ENCODE measurements at regions not wholly inside any gene's neighbourhood (a gene's known extent, or its start where the extent isn't known, plus 50 kb on each side); places are given as distances from the start of the nearest gene placed in this dataset.

DNA sequence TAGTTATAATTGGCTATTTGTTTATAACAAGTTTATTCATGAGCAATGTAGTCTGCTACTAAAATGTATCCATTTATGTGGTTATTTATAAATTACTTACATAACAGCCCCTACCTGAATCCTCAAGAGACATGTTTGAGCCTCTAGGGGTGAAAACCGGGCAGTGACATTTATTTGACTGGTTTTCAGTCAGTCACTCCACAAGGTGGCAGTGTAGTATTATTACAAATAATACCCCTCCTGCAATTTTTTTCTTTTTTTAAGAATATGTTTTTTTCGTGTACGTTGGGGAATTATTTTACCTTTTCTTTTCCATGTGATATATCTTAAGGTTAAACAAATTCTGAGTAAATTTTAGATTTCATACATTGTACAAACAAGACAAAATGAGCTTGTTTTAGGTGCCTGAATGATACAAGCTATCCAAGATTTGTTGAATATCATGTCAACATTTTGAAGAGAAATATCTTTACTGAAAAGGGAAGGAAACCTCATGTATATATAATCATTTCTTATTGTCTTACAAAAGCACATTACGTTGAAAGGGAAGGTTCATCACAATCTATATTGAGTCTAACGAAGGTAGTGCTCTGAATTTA lies 598.7 kb upstream of the TECRL start:
- H3K27ac ChIP-seq, result no peak overlapping the region
- TF ChIP-seq, protein P1, sequence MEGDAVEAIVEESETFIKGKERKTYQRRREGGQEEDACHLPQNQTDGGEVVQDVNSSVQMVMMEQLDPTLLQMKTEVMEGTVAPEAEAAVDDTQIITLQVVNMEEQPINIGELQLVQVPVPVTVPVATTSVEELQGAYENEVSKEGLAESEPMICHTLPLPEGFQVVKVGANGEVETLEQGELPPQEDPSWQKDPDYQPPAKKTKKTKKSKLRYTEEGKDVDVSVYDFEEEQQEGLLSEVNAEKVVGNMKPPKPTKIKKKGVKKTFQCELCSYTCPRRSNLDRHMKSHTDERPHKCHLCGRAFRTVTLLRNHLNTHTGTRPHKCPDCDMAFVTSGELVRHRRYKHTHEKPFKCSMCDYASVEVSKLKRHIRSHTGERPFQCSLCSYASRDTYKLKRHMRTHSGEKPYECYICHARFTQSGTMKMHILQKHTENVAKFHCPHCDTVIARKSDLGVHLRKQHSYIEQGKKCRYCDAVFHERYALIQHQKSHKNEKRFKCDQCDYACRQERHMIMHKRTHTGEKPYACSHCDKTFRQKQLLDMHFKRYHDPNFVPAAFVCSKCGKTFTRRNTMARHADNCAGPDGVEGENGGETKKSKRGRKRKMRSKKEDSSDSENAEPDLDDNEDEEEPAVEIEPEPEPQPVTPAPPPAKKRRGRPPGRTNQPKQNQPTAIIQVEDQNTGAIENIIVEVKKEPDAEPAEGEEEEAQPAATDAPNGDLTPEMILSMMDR (IDR thresholded peaks at IDR 0.05), result peak; percentile 76
- TF ChIP-seq ZFX (IDR thresholded peaks at IDR 0.05; ENCODE audit: borderline replicate concordance), result no peak

DNA sequence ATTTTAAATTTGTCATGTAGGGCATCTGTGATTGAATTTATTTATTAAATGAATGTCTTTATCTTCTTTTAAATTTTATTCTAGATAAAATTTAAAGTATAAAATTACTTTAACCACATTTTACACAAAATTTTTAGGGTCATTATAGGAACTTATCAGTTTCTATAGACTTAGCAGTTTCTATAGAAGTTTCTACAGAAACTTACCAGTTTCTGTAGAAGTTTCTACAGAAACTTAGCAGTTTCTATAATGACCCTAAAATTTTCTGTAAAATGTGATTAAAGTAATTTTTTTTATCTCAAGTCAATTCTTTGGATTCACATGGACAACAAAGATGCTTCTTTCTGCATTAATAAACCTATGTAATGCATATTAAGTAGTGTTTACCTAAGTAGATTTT lies 565.9 kb upstream of the TECRL start:
- TF ChIP-seq, protein P1 (IDR thresholded peaks at IDR 0.05), result no peak
- no peak for TF ChIP-seq ZFX (IDR thresholded peaks at IDR 0.05; ENCODE audit: borderline replicate concordance)
- H3K27ac ChIP-seq, result no peak overlapping the region

DNA sequence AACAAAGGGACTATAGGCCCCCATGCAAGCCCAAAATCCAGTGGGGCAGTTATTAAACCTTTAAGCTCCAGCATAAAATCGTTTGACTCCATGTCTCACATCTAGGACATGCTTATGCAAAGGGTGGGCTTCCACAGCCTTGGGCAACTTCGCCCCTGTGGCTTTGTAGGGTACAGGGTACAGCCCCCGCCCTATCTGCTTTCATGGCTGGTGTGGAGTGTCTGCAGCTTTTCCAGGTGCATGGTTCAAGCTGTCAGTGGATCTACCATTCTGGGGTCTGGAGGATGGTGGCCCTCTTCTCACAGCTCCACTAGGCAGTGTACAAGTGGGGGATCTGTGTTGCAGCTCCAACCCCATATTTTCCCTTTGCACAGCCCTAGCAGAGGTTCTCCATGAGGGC lies 559.8 kb upstream of the TECRL start:
- TF ChIP-seq, protein P1 (IDR thresholded peaks at IDR 0.05), result no peak
- TF ChIP-seq ZFX (IDR thresholded peaks at IDR 0.05; ENCODE audit: borderline replicate concordance), result no peak
- no peak overlapping the region for H3K27ac ChIP-seq

DNA sequence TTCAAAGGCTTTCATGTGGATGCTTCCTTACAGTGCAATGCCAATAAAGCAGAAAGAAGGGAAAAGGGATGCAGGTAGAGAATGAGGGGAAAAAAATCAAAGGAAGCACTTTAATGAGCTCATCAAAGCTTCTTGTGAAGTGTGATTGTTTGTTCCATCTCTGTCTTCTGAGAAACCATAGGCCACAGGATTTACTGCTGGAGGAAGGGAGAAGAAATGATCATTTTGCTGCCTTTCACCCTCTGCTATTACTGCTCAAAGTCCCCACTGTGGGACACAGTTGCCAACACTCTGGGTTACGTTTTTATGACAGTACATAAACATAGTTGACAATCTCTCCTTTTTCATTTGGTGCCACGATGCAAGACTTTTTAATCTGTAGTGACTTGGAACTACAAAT lies 558.0 kb upstream of the TECRL start:
- TF ChIP-seq, protein P1 (IDR thresholded peaks at IDR 0.05), result no peak
- no peak for TF ChIP-seq ZFX (IDR thresholded peaks at IDR 0.05; ENCODE audit: borderline replicate concordance)
- H3K27ac ChIP-seq, result no peak overlapping the region

DNA sequence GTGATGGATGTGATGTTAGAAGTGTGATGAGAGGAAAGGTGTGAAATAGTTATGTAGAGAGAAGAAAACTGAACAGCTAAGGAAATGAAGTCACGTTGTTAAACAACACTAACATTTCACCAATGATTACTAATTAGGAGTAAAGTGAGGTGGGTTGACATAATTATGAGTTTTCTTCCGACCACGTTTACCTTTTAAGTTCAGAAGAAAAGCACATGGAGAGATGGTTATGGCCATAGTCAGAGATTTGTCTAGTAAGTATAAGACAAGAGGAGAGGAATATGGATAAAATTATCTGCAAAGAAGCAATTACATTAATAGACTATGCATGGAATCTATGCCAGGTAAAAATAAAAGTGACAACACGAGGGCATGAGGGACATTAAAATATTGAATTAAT lies 551.3 kb upstream of the TECRL start:
- TF ChIP-seq ZFX (IDR thresholded peaks at IDR 0.05; ENCODE audit: borderline replicate concordance), result no peak
- TF ChIP-seq, protein P1 (IDR thresholded peaks at IDR 0.05), result no peak
- H3K27ac ChIP-seq, result no peak overlapping the region

DNA sequence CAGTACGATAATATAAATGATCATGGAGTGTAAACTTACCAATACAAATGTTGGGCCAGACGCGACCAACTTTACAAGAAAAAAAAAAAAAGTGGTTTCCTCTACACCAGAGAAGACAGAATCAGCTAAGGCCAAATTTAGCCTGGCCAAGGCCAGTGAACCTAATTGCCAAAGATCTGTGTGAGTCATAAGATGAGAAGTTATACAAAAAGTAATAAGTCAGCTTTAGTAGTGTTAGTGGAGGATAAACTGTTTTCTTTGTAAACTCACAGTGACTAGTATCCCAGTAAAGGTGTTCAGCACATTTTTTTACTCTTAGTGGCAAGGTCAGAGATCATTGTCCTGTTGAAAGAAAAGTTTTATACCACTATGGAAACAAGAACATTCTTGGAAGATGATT lies 531.4 kb upstream of the TECRL start:
- H3K27ac ChIP-seq, result no peak overlapping the region
- TF ChIP-seq, protein P1 (IDR thresholded peaks at IDR 0.05), result no peak
- no peak for TF ChIP-seq ZFX (IDR thresholded peaks at IDR 0.05; ENCODE audit: borderline replicate concordance)

DNA sequence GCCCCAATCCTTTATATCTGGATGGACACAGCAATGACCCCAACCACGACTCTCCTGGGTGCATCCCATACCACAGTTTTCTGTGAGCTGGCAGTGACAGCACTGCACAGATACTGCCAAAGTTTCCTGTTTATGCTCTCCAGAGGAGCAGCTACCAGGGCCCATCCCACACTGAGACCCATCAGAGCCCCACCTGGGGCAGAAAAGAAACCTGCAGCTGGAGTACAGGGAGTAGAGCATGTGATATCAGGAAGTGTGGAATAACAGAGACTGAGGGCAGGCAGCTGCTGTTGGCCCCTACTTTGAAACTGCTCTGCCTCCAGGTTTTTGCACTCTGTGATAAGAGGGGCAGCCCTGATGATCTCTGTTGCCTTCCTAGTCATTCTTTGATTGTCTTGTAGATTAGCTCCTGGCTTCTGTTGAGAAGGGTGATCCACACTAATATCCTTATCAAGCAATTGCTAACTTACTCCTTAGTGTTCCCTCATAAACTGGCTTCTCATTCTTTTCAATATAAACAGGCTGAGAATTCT lies 526.3 kb upstream of the TECRL start:
- TF ChIP-seq, protein P1 (IDR thresholded peaks at IDR 0.05), result no peak
- no peak for TF ChIP-seq ZFX (IDR thresholded peaks at IDR 0.05; ENCODE audit: borderline replicate concordance)

More for the DNA sequence above, 526.3 kb upstream of the TECRL start:
- no peak overlapping the region for H3K27ac ChIP-seq

Data from 22Rv1 (cell line).